ENCODE measurements at regions not wholly inside any gene's neighbourhood (a gene's known extent, or its start where the extent isn't known, plus 50 kb on each side); places are given as distances from the start of the nearest gene placed in this dataset.
A peak's percentile ranks its signal among the peaks of the same experiment; 100 is the strongest.
"Not testable (repeated sequence)": the region's sequence is repeated elsewhere in the genome, so short reads cannot be mapped to it uniquely, and the experiment has no call there.

GRCh38 chr4:43089730-43090129, 197.2 kb downstream of the GRXCR1 start:
- no peak for DNase-seq (ENCODE audit: low spot score in 2 of 2)
- H3K4me3 Mint-ChIP-seq, result no peak overlapping the region
- H3K4me1 Mint-ChIP-seq, result no peaks in the 10 kb centered on the region
- no peak for ATAC-seq (ENCODE audit: low read depth)
- no peak overlapping the region for H3K27ac Mint-ChIP-seq
- H3K9me3 Mint-ChIP-seq, result peaks cover 2% of the 10 kb centered on the region
- no peaks in the 10 kb centered on the region for H3K36me3 Mint-ChIP-seq
- H3K27me3 Mint-ChIP-seq, result no peaks in the 10 kb centered on the region

- Mint-ChIP-seq H3K36me3 (no peaks in the 10 kb centered on the region), H3K9me3 (no peaks in the 10 kb centered on the region), H3K27ac (no peak overlapping the region), H3K4me1 (no peaks in the 10 kb centered on the region), H3K4me3 (no peak overlapping the region), H3K27me3 (no peaks in the 10 kb centered on the region)
- no peak for ATAC-seq (ENCODE audit: low read depth)
- DNase-seq (ENCODE audit: low spot score in 2 of 2), result no peak
These were observed 210.5 kb downstream of the GRXCR1 start for GRCh38 chr4:43103048-43103447.

- no peak for DNase-seq (ENCODE audit: low spot score in 2 of 2)
- no peak for ATAC-seq (ENCODE audit: low read depth)
- Mint-ChIP-seq H3K9me3 (no peaks in the 10 kb centered on the region), H3K36me3 (no peaks in the 10 kb centered on the region), H3K4me3 (no peak overlapping the region), H3K4me1 (no peaks in the 10 kb centered on the region), H3K27ac (no peak overlapping the region), H3K27me3 (no peaks in the 10 kb centered on the region)
These were observed 219.6 kb downstream of the GRXCR1 start for GRCh38 chr4:43112139-43112538.

- Mint-ChIP-seq H3K27ac (no peak overlapping the region), H3K36me3 (no peaks in the 10 kb centered on the region), H3K4me3 (no peak overlapping the region), H3K27me3 (no peaks in the 10 kb centered on the region), H3K4me1 (no peaks in the 10 kb centered on the region), H3K9me3 (no peaks in the 10 kb centered on the region)
- ATAC-seq (ENCODE audit: low read depth) (no peak), DNase-seq (ENCODE audit: low spot score in 2 of 2) (no peak)
These were observed 220.7 kb downstream of the GRXCR1 start for GRCh38 chr4:43113196-43113595.

GRCh38 chr4:43126595-43126994, 234.1 kb downstream of the GRXCR1 start:
- Mint-ChIP-seq H3K9me3 (peaks cover 2% of the 10 kb centered on the region), H3K4me1 (no peaks in the 10 kb centered on the region), H3K36me3 (no peaks in the 10 kb centered on the region), H3K27me3 (no peaks in the 10 kb centered on the region), H3K27ac (no peak overlapping the region), H3K4me3 (no peak overlapping the region)
- DNase-seq (ENCODE audit: low spot score in 2 of 2) (no peak), ATAC-seq (ENCODE audit: low read depth) (no peak)

GRCh38 chr4:43130228-43131021, 237.9 kb downstream of the GRXCR1 start:
- H3K27me3 Mint-ChIP-seq, result no peaks in the 10 kb centered on the region

GRCh38 chr4:43132010-43132582, 239.6 kb downstream of the GRXCR1 start:
- no peaks in the 10 kb centered on the region for H3K36me3 Mint-ChIP-seq
- DNase-seq (ENCODE audit: low spot score in 2 of 2) (peak; percentile 25 to 30), ATAC-seq (ENCODE audit: low read depth) (peak; percentile 21)
- no peak overlapping the region for H3K4me3 Mint-ChIP-seq
- peaks cover 2% of the 10 kb centered on the region for H3K9me3 Mint-ChIP-seq
- H3K27me3 Mint-ChIP-seq, result no peaks in the 10 kb centered on the region
- no peaks in the 10 kb centered on the region for H3K4me1 Mint-ChIP-seq
- no peak overlapping the region for H3K27ac Mint-ChIP-seq

More at GRCh38 chr4:43130228-43131021, 237.9 kb downstream of the GRXCR1 start:
- DNase-seq (ENCODE audit: low spot score in 2 of 2) (no peak), ATAC-seq (ENCODE audit: low read depth) (no peak)
- Mint-ChIP-seq H3K9me3 (peaks cover 2% of the 10 kb centered on the region), H3K27ac (no peak overlapping the region), H3K36me3 (no peaks in the 10 kb centered on the region), H3K4me1 (no peaks in the 10 kb centered on the region), H3K4me3 (no peak overlapping the region)

GRCh38 chr4:43133566-43133965, 241.1 kb downstream of the GRXCR1 start:
- H3K4me1 Mint-ChIP-seq, result no peaks in the 10 kb centered on the region
- H3K36me3 Mint-ChIP-seq, result no peaks in the 10 kb centered on the region
- no peak overlapping the region for H3K4me3 Mint-ChIP-seq
- H3K27ac Mint-ChIP-seq, result no peak overlapping the region
- ATAC-seq (ENCODE audit: low read depth) (no peak), DNase-seq (ENCODE audit: low spot score in 2 of 2) (no peak)
- no peaks in the 10 kb centered on the region for H3K27me3 Mint-ChIP-seq
- peaks cover 5% of the 10 kb centered on the region for H3K9me3 Mint-ChIP-seq

GRCh38 chr4:43136752-43137151, 244.2 kb downstream of the GRXCR1 start:
- Mint-ChIP-seq H3K4me1 (no peaks in the 10 kb centered on the region), H3K4me3 (no peak overlapping the region), H3K27me3 (no peaks in the 10 kb centered on the region), H3K9me3 (peaks cover 8% of the 10 kb centered on the region), H3K36me3 (no peaks in the 10 kb centered on the region), H3K27ac (no peak overlapping the region)
- DNase-seq (ENCODE audit: low spot score in 2 of 2) (no peak), ATAC-seq (ENCODE audit: low read depth) (no peak)

- ATAC-seq (ENCODE audit: low read depth), result no peak
- Mint-ChIP-seq H3K4me1 (no peaks in the 10 kb centered on the region), H3K36me3 (no peaks in the 10 kb centered on the region), H3K9me3 (peaks cover 2% of the 10 kb centered on the region), H3K27me3 (no peaks in the 10 kb centered on the region), H3K27ac (no peak overlapping the region), H3K4me3 (no peak overlapping the region)
- DNase-seq (ENCODE audit: low spot score in 2 of 2), result no peak
These were observed 253.7 kb downstream of the GRXCR1 start for GRCh38 chr4:43146198-43146597.

- H3K36me3 Mint-ChIP-seq, result no peaks in the 10 kb centered on the region
- H3K27ac Mint-ChIP-seq, result no peak overlapping the region
- H3K4me3 Mint-ChIP-seq, result no peak overlapping the region
- ATAC-seq (ENCODE audit: low read depth) (no peak), DNase-seq (ENCODE audit: low spot score in 2 of 2) (no peak)
- peaks cover 2% of the 10 kb centered on the region for H3K9me3 Mint-ChIP-seq
- H3K27me3 Mint-ChIP-seq, result no peaks in the 10 kb centered on the region
- H3K4me1 Mint-ChIP-seq, result no peaks in the 10 kb centered on the region
These were observed 256.0 kb downstream of the GRXCR1 start for GRCh38 chr4:43148481-43148880.

- no peak overlapping the region for H3K4me3 Mint-ChIP-seq
- ATAC-seq (ENCODE audit: low read depth) (no peak), DNase-seq (ENCODE audit: low spot score in 2 of 2) (no peak)
- no peak overlapping the region for H3K27ac Mint-ChIP-seq
- no peaks in the 10 kb centered on the region for H3K36me3 Mint-ChIP-seq
- no peaks in the 10 kb centered on the region for H3K9me3 Mint-ChIP-seq
- H3K4me1 Mint-ChIP-seq, result no peaks in the 10 kb centered on the region
- H3K27me3 Mint-ChIP-seq, result no peaks in the 10 kb centered on the region
These were observed 270.7 kb downstream of the GRXCR1 start for GRCh38 chr4:43163101-43163792.

- Mint-ChIP-seq H3K9me3 (no peaks in the 10 kb centered on the region), H3K4me1 (no peaks in the 10 kb centered on the region), H3K27me3 (no peaks in the 10 kb centered on the region), H3K36me3 (no peaks in the 10 kb centered on the region), H3K4me3 (no peak overlapping the region), H3K27ac (no peak overlapping the region)
- ATAC-seq (ENCODE audit: low read depth), result no peak
- no peak for DNase-seq (ENCODE audit: low spot score in 2 of 2)
These were observed 297.2 kb downstream of the GRXCR1 start for GRCh38 chr4:43189741-43190140.

GRCh38 chr4:43212576-43212975, 320.1 kb downstream of the GRXCR1 start:
- H3K27ac Mint-ChIP-seq; H3K9me3 Mint-ChIP-seq; H3K4me3 Mint-ChIP-seq; H3K36me3 Mint-ChIP-seq; H3K4me1 Mint-ChIP-seq; DNase-seq (ENCODE audit: low spot score in 2 of 2); ATAC-seq (ENCODE audit: low read depth); H3K27me3 Mint-ChIP-seq: not testable (repeated sequence)
